ENCODE measurements at regions not wholly inside any gene's neighbourhood (a gene's known extent, or its start where the extent isn't known, plus 50 kb on each side); places are given as distances from the start of the nearest gene placed in this dataset.

DNA sequence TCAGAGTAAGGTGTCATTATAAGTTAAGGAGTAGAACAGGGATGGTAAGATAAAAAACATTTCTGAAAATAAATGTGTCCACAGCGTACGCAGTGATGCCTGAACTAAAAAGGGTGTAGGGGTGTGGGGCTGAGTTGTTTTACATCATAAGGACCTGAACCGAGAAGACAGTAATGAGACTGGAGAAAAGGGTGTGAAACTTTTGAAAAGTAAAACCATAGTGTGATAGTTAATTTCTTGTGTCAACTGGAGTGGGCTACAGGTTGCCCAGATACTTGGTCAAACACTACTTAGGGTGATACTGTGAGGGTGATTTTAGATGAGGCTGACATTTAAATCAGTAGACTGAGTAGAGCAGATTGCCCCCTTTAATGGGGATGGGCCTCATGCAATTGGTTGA lies 169.0 kb upstream of the PRPS1L1 start (continued):
- TF ChIP-seq ZFP82 (CRISPR knock-in tag; IDR thresholded peaks at IDR 0.05; ENCODE audit: borderline replicate concordance), result no peak
- TF ChIP-seq NCOR1 (IDR thresholded peaks at IDR 0.05; ENCODE audit: borderline replicate concordance, low read length), result no peak

GRCh38 chr7:18198868-18199267 lies 171.2 kb upstream of the PRPS1L1 start:
- Histone ChIP-seq H3K9me3 (ENCODE audit: low read length) (no peaks in the 10 kb centered on the region), H3K36me3 (replicated peaks in 1 of 2; ENCODE audit: control insufficient read depth in 1 of 2, insufficient read depth in 2 of 2, low read length in 2 of 2) (no peaks in the 10 kb centered on the region), H3K79me2 (ENCODE audit: insufficient read depth, low read length) (no peaks in the 10 kb centered on the region), H4K20me1 (ENCODE audit: insufficient read depth, low read length) (no peaks in the 10 kb centered on the region), H3K27me3 (ENCODE audit: control insufficient read depth in 1 of 2, insufficient read depth in 2 of 2, low read length in 2 of 2) (no peaks in the 10 kb centered on the region), H3K27ac (ENCODE audit: extremely low read length, insufficient read depth, low read length) (no peak overlapping the region), H3K4me3 (replicated peaks in 1 of 3; ENCODE audit: insufficient read depth in 1 of 3, low read depth in 2 of 3, low read length in 3 of 3) (no peak overlapping the region), H3K4me2 (ENCODE audit: low read depth, low read length) (no peak overlapping the region), H2AFZ (ENCODE audit: low read length) (no peak overlapping the region), H3K9ac (ENCODE audit: insufficient read depth, low read depth, low read length) (no peak overlapping the region), H3K4me1 (ENCODE audit: insufficient read depth, low read length) (no peaks in the 10 kb centered on the region)
- no peak for FAIRE-seq
- intact Hi-C loops (cut with micrococcal nuclease; ENCODE audit: unreplicated experiment) (no loop called here), in situ Hi-C loops (cut with HindIII; ENCODE audit: extremely low pct_ligation_motif_present, low pct_unique_long_range_greater_than_20kb) (no loop called here)
- no peak for DNase-seq (ENCODE audit: low spot score)
- ChIA-PET CTCF (ENCODE audit: low intra/inter-chr PET ratio, low total read pairs) (no interaction called here), POLR2A (no interaction called here)
- WGBS (ENCODE audit: low lambda C conversion rate), result 0% methylated on average over 1 of the region's 1 CpG
- ATAC-seq, result no peak
- no peak for TF ChIP-seq XRCC5 (optimal IDR thresholded peaks at IDR 0.05; ENCODE audit: low read length)
- no peak for TF ChIP-seq ZNF766 (CRISPR knock-in tag; IDR thresholded peaks at IDR 0.05; ENCODE audit: borderline replicate concordance)
- no peak for TF ChIP-seq NPAS2 (CRISPR knock-in tag; IDR thresholded peaks at IDR 0.05; ENCODE audit: borderline replicate concordance)
- no peak for TF ChIP-seq PHB2 (IDR thresholded peaks at IDR 0.05; ENCODE audit: partially characterized antibody)
- TF ChIP-seq MAFF (IDR thresholded peaks at IDR 0.05; ENCODE audit: low read depth, low read length), result peak; percentile 32; the same call in 1 of the 2 replicates
- peak; percentile 59 to 64; a peak in 3 of 4 replicates for TF ChIP-seq MAFK (conservative IDR thresholded peaks at IDR 0.05 in 1 of 2, IDR thresholded peaks at IDR 0.05 in 1 of 2; ENCODE audit: low read length in 2 of 2)
- BruUV-seq (replicated peaks), result no TSS peak

DNA sequence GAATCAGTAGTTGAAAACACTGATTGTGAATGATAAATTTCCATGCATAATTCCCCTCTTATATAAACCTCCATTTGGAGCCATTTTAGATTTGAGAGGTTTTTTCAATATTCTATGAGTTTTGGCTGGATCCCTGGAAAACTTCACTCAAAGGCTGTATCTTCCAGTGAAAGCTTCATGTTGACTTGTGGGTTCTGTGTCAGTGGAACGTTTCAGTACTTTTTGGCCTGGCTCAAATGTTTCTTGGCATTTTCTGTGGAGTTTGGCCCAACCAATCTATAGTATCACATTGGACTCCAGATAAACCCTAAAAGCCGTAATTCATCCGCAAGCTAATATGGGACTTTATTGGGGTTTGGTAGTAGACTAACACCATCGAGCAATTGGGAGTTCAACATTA lies 172.6 kb upstream of the PRPS1L1 start:
- Histone ChIP-seq H3K36me3 (replicated peaks in 1 of 2; ENCODE audit: control insufficient read depth in 1 of 2, insufficient read depth in 2 of 2, low read length in 2 of 2) (no peaks in the 10 kb centered on the region), H3K4me1 (ENCODE audit: insufficient read depth, low read length) (no peaks in the 10 kb centered on the region), H3K9me3 (ENCODE audit: low read length) (no peaks in the 10 kb centered on the region), H2AFZ (ENCODE audit: low read length) (no peak overlapping the region), H3K27me3 (ENCODE audit: control insufficient read depth in 1 of 2, insufficient read depth in 2 of 2, low read length in 2 of 2) (no peaks in the 10 kb centered on the region), H3K9ac (ENCODE audit: insufficient read depth, low read depth, low read length) (no peak overlapping the region), H3K79me2 (ENCODE audit: insufficient read depth, low read length) (no peaks in the 10 kb centered on the region), H3K4me3 (replicated peaks in 1 of 3; ENCODE audit: insufficient read depth in 1 of 3, low read depth in 2 of 3, low read length in 3 of 3) (no peak overlapping the region), H3K4me2 (ENCODE audit: low read depth, low read length) (no peak overlapping the region), H4K20me1 (ENCODE audit: insufficient read depth, low read length) (no peaks in the 10 kb centered on the region), H3K27ac (ENCODE audit: extremely low read length, insufficient read depth, low read length) (no peak overlapping the region)
- DNase-seq (ENCODE audit: low spot score) (no peak), ATAC-seq (no peak), FAIRE-seq (no peak)
- 36% methylated on average over 4 of the region's 4 CpGs for WGBS (ENCODE audit: low lambda C conversion rate)
- BruUV-seq (replicated peaks), result no TSS peak
- ChIA-PET CTCF (ENCODE audit: low intra/inter-chr PET ratio, low total read pairs) (no interaction called here), POLR2A (no interaction called here)
- intact Hi-C loops (cut with micrococcal nuclease; ENCODE audit: unreplicated experiment) (no loop called here), in situ Hi-C loops (cut with HindIII; ENCODE audit: extremely low pct_ligation_motif_present, low pct_unique_long_range_greater_than_20kb) (no loop called here)
- TF ChIP-seq NFE2L2 (IDR thresholded peaks at IDR 0.05; ENCODE audit: low read length) (no peak), ZNF709 (CRISPR knock-in tag; IDR thresholded peaks at IDR 0.05) (no peak), SKI (IDR thresholded peaks at IDR 0.05; ENCODE audit: partially characterized antibody) (no peak), AGO1 (IDR thresholded peaks at IDR 0.05; ENCODE audit: low read depth, low read length, poor library complexity, severe bottlenecking) (no peak), HDAC6 (IDR thresholded peaks at IDR 0.05; ENCODE audit: low read depth, low read length) (no peak), ZNF496 (CRISPR knock-in tag; IDR thresholded peaks at IDR 0.05; ENCODE audit: insufficient replicate concordance) (no peak), HES4 (CRISPR knock-in tag; IDR thresholded peaks at IDR 0.05; ENCODE audit: borderline replicate concordance) (no peak), SIN3B (IDR thresholded peaks at IDR 0.05; ENCODE audit: low read length) (no peak), CHCHD3 (CRISPR knock-in tag; IDR thresholded peaks at IDR 0.05) (no peak), DRAP1 (CRISPR knock-in tag; IDR thresholded peaks at IDR 0.05) (no peak), ZNF282 (IDR thresholded peaks at IDR 0.05; ENCODE audit: partially characterized antibody) (no peak), HCFC1 (IDR thresholded peaks at IDR 0.05; ENCODE audit: low read depth, low read length) (no peak)
- TF ChIP-seq, protein P1, sequence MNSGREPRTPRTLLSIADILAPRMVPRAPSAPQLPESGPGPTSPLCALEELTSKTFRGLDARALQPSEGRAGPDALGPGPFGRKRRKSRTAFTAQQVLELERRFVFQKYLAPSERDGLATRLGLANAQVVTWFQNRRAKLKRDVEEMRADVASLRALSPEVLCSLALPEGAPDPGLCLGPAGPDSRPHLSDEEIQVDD (CRISPR knock-in tag; IDR thresholded peaks at IDR 0.05; ENCODE audit: borderline replicate concordance), result no peak
